Hematopoietic multipotent progenitor cell treated with erythropoietin and hydrocortisone succinate and interleukin-3 and kit ligand, for 15 days (in vitro differentiated cells): ENCODE measurements at regions not wholly inside any gene's neighbourhood (a gene's known extent, or its start where the extent isn't known, plus 50 kb on each side); places are given as distances from the start of the nearest gene placed in this dataset.

ENCODE experiments used
- DNase-seq: peaks from one replicate; pipeline ENCODE4 v3.0.0-alpha.2; 2015; ENCODE audit warnings: low spot score

DNA sequence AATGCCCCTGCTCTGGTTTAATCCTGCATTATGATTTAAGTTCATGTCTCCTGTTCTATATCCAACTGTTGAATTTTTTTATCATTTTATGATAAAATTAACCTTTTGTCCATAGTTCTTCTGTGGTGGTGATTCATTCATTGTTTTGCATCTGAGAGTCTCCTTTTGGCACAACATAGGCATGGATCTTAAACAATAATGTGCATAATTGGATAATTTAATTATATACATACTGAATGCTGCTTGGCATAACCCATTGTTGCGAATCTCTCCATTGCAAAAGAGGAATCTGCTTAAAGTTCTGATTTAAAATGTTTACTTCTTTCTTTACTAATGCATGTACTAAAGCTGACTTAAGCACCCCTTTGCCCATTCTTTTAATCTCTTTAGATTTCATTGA, 2788.4 kb downstream of the PCDH9 start:
- DNase-seq, result no peak

DNA sequence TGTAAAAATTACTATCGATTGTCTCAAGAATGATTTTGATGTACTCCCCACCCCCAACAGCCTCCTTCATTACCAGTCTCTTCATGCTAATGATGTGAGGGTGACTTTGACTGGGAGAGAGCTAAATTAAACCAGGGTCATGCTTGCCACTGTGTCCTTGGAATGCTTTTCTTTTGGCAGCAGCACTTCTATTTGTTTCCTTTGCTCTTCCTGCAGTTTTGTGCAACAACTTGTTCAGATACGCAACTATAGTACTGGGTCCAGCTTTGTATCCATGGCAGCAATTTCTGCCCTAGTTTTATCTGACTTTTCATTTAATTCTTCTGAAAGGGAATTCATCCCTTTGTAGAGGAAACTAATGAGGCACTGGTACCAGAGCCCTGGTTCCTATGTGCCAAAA, 2792.1 kb downstream of the PCDH9 start:
- no peak for DNase-seq

DNA sequence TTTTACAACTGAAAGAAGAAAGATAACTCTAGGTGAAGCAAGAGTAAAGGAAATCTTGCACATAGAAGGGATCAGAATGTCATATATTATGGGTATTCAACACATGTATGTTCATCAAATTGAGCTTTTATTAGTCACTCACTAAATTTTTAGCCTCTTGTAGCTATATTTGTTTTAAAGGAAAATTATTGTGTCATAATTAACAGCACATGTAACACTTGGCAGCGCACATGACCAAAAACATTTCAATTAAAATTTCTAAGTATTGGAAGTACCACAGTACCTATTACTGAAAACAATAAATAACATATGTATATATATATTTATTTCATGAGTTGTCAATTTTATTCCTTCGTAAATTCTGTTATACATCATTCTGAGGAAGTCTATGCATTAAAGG, 2800.4 kb downstream of the PCDH9 start:
- no peak for DNase-seq

DNA sequence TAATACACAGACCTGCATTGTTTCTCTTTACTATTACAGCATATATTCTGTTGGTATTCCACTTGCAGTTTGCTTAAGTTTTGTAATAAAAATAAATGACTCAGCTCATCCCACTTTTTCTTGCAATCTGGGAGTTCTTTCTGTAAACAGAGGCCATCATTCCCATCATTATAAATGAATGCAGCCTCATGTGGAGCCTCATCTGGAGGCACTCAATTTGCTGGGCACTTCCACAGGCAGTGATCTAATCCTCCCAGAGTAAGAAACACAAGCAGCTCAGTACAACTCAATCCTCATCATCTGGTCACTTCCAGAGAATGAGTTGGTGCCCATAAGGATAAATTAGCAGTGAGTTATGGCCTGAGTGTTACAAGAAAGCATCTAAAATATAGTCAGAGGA, 2801.9 kb downstream of the PCDH9 start:
- no peak for DNase-seq

DNA sequence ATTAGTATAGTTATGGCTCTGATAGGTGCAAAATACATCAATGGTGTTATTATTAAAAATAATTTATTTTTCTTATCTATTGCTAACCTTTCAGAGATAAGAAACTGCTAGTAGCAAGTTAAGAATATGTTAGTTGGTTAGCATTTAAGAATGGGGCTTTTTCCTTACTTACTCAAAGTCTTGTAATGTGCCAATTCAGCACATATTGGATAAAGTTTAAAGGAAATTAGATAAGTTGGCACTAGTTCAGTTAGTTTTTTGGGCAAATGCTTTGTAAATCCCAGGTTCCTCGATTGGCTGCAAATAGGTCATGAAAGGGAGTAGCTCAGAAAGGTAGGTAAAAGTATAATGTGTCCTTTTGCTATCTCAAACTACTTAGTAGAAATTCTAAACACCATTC, 2806.7 kb downstream of the PCDH9 start:
- DNase-seq, result no peak

DNA sequence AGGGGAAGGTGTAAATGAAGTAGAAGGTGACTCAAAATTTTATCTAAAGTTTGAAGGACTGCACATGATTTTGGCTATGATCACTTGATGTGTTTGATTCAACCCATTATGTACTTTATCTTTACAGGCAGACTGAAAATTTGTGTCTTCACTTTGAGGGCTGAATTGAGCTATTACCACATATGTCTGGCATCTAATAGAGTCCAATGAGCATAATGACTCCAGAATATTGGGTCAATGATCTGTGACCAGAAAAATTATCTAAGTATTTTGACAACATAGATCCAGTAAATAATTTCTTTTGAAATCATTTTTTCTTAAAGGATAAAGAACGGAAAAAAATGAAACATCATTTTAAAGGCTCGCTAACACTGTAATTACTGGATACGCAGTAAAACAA, 2810.0 kb downstream of the PCDH9 start:
- no peak for DNase-seq

DNA sequence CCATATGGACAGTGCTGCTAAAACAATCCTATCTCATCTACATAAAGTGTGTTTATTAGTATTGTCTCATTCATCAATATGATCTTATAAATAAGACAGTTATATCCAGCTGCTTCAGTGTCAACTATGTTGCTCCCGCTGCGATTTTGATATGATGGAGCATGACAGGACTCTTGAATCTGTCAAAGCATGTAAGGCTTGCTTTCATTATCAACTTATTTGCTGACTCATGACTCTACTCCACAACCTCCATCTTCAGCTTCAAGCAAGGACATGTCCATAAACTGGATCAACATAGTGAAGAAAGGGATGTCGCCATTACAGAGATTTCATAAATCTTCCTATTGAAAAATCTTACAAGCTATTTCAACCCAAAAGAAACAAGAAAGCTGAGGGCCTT, 2812.6 kb downstream of the PCDH9 start:
- no peak for DNase-seq

DNA sequence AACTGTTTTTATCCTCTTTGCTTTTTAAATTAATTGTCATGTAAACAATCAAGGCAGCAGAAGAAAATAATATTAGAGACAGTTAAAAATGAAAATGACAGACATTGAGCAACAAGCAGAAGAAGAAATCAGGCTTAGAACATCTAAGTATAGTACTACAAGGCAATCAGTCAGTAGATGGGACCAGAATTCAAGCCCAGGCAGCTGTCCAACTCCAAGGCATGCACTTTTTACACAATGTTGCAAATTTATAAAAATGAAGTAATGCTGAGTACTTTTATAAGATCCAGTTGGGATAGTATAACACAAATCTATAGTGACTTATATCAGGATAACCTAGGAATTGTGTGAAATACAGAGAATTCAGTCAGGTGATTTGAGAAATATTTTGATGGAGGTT, 2815.8 kb downstream of the PCDH9 start:
- no peak for DNase-seq

DNA sequence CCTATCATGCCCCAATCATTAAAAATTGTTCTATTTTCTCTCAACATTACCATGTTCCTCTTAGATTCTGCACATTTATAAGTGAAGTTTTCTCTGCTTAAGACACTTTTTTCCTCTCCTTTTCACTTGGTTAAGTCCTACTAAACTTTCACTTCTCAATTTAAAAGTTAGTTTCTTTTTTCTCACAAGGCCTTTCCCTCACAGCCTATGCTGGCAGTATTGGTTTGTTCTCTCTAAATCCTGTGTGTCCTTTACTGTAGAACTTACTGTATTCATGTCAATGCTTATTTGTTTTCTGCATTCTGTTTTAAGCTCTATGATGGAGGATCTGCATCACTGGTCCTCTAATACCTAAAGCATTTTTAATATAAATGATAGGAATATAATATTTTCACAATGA, 2816.6 kb downstream of the PCDH9 start:
- DNase-seq, result no peak

DNA sequence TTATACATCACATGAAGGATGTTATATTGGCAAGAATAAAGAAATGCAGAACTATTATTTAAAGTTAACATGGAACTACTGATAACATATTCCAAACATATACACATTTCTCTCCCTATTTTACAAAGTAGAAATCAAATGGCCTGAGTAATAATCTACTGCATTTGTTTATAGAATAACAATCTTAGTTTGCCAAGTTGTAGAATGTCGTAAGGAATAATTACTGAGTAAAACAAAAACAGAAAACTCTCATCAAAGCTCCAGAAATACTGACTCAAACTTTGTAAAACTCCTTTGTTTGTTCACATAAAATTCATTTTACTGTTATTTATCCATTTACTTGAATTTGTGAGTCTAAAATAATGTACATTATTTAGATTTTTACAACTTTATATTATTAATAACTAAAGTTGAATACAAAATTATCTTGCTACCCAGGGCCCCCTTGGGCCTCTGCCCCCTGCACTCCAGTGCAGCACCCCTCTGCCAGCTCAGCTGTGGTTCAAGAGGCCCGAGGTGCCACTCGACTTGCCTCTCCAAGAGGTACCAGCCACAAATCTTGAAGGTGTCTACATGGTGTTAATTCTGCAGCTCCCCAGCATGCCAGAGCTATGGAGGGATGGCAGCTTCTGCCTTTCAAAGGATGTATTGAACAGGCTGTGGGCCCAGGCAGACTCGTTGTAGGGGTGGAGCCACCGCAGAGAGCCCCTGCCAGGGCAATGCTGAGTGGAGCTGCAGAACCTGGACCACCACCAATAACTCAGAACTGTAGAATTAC, 2819.7 kb downstream of the PCDH9 start:
- DNase-seq, result no peak

DNA sequence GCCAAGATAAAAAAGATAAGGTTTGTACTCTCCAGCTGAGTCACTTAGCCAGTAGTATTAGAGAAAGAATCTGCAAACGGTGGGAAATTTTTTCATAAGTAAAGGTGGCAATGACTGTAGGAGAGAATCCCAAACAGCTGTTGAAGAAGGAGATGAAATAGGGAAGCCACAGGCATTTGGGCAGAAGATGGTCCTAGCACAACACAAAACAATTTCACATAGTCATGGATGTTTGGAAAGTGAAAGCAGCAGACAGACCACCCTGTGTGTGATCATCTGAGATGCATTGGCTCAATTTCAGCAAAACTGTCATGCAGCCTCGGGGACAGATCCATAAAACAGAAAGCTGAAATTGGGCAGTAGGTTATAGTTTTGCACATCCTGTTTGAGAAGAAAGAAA, 2832.4 kb downstream of the PCDH9 start:
- DNase-seq, result no peak

DNA sequence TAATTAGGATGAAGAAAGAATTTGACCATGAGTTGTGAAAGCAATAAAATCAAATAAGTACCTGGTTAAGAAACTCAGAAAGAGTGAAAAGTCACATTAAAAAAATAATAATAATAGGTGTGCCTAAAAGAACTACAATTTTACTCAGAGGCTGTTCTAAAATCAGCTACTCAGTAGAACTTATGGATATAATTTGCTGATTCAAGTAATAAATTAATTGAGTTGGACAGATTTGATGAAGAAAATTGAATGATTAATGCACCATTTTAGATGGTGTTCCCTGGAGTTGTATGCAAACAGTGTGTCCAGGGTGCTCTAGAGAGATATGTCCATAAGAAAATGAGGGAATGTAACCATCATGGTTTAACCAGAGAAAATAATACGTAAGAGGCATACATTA, 2852.5 kb downstream of the PCDH9 start:
- DNase-seq, result no peak

GRCh38 chr13:64371461-64371860, 2858.7 kb downstream of the PCDH9 start:
- no peak for DNase-seq

DNA sequence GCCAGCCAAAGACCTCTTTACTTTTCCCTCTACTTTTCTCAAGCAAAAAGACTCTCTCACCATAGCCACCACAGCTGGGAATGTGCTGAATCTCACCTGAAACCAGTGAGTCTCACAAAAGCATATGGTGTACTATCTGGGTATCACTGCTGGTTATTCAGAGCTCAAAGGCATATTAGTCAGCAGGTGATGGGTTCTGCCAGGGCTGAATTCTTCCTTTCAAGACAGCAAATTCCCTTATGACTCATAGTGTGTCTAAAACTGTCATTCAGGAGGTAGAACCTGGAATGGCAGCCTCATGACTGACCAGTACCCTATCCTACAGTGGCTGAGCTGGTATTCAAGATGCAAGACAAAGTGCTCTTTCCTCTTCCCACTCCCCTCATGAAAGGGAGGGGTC, 2859.1 kb downstream of the PCDH9 start:
- no peak for DNase-seq

- no peak for DNase-seq
Observed at GRCh38 chr13:64369121-64369520, 2861.0 kb downstream of the PCDH9 start.

- DNase-seq, result no peak
Observed at GRCh38 chr13:64362564-64362963, 2867.6 kb downstream of the PCDH9 start.

DNA sequence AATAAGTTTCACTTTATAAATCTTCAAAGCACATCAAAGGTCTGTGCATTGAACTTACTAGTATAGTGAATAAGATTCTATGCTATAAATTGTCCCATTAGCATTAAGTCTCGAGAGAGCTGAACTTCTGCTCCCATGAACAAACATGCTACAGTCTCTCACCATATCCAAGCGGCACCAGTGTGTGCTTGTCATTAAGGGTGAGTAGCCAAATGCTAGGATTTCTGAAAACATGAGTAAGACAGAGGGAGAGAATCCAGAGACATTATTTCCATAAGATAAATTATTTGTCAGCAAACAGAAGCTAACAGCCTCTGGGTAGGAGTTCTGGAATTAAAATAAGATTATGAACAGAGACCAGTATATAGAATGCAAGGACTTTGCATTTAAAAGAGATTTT, 2882.5 kb downstream of the PCDH9 start:
- no peak for DNase-seq

DNA sequence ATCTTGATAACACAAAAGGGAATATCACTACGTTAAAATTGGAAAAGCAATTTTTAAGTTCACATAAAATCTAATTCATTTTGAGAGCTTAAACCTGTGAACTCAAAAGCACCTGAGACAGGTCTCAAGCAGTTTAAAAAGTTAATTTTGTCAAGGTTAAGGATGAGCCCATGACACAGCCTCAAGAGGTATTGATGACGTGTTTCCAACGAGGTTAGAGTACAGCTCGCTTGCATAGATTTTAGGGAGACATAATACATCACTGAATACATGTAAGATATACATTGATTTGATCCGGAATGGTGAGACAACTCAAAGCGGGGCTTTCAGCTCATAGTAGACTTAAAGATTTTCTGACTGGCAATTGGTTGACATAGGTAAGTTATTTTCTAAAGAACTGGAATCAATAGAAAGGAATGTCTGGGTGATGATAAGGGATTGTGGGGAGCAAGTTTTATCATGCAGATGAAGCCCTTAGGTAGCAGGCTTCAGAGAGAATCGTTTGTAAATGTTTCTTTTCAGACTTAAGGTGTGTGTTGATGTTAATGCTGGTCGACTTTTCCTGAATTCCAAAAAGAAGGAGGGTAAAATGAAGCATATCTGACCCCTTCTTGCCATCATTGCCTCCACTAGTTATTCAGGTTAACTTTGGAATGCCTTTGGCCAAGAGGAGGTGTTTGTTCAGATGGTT, 2890.6 kb downstream of the PCDH9 start:
- DNase-seq, result no peak

GRCh38 chr13:64338671-64339070, 2891.5 kb downstream of the PCDH9 start:
- no peak for DNase-seq

DNA sequence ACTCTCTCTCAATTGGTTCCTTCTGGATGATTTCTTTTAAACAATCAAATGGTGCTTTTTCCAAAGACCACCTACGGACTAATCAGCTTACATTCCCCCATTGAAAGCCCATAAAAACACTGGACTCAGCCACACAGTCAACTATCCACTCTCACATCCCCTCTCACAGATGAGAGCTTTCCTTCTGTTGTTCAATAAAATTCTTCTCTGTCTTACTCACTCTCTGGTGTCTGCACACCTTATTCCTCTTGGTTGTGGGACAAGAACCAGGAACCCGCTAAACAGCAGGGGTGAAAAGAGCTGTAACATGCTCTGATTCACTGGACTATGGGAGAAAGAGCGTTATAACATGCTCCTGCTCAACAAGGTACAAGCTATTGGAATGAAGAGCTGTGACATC, 2896.2 kb downstream of the PCDH9 start:
- DNase-seq, result no peak

DNA sequence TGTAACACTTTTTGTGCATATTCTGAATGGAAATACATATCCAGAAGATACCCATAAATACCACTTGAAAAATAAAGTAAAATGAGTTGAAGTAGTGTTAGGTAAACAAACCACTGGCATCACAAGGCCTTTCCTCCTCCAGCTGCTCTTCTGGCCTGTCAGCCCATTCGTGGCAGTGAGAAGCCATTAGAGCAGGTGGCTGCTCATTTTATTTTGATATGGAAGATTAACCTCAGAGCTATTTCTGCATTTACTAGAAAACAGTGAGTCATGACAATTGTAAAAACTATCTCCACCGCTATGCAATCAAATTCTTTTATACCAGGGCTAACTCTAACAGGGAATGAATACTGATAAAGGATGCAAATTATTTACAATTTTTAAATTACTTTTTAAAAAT, 2898.1 kb downstream of the PCDH9 start:
- no peak for DNase-seq

GRCh38 chr13:64327505-64328194, 2902.5 kb downstream of the PCDH9 start:
- no peak for DNase-seq

DNA sequence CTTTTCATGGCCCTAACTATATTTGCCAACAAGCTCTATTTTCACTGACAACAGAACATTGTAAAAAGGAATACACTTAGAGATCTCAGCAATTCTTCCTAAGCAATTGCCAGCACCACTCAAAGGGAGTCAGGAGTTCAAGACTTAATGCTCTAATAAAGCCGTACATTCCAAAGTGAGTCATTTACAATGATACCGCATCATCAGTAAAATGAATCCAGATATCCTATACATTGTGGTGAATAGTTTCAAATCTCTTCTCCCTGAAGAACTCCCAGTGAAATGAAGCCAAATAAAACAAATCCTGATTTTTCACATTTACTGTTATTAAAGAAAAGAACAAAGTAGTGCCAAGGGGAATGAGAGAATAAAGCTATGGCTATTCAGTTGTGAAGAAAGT, 2898.7 kb upstream of the PCDH20 start:
- no peak for DNase-seq
